ENCODE measurements at regions not wholly inside any gene's neighbourhood (a gene's known extent, or its start where the extent isn't known, plus 50 kb on each side); places are given as distances from the start of the nearest gene placed in this dataset.

- no peak for DNase-seq (ENCODE audit: low read depth)
Measured at GRCh38 chr1:87269921-87270320, 58.8 kb upstream of the LMO4 start.

DNA sequence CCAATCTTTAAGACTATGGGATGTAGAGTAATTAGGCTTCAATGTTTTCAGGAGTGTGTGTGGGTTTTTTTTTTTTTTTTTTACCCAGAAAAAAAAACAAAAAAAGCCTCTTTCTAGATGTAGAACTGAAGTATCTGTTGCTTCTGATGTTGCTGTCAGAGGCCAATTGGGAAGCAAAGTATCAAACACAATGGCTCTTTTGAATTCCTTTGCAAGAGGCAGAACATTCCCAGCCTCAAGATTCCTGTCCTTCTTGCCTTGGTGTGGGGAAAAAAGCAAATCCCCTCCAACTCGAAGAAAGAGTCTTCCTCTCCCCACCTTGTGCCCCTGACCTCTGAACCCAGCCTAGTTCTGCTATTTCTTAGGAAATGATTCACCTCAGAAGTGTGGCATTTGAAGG lies 55.4 kb upstream of the LMO4 start:
- no peak for DNase-seq (ENCODE audit: low read depth)

- DNase-seq (ENCODE audit: low read depth): no peak
Measured at GRCh38 chr1:87274851-87275250, 53.8 kb upstream of the LMO4 start.

- DNase-seq (ENCODE audit: low read depth): no peak
Measured at GRCh38 chr1:87278825-87279535, 49.7 kb upstream of the LMO4 start.

Measured in HT1080 (cell line).